ENCODE measurements at regions not wholly inside any gene's neighbourhood (a gene's known extent, or its start where the extent isn't known, plus 50 kb on each side); places are given as distances from the start of the nearest gene placed in this dataset.
"Not testable (repeated sequence)": the region's sequence is repeated elsewhere in the genome, so short reads cannot be mapped to it uniquely, and the experiment has no call there.

GRCh38 chr9:75197561-75197960 is 109.2 kb downstream of the OSTF1 start:
- in situ Hi-C loops (cut with HindIII; ENCODE audit: low sequenced_read_pairs): no loop called here

- in situ Hi-C loops (cut with HindIII; ENCODE audit: low sequenced_read_pairs): no loop called here
Observed at GRCh38 chr9:75198436-75198835, 110.1 kb downstream of the OSTF1 start.

DNA sequence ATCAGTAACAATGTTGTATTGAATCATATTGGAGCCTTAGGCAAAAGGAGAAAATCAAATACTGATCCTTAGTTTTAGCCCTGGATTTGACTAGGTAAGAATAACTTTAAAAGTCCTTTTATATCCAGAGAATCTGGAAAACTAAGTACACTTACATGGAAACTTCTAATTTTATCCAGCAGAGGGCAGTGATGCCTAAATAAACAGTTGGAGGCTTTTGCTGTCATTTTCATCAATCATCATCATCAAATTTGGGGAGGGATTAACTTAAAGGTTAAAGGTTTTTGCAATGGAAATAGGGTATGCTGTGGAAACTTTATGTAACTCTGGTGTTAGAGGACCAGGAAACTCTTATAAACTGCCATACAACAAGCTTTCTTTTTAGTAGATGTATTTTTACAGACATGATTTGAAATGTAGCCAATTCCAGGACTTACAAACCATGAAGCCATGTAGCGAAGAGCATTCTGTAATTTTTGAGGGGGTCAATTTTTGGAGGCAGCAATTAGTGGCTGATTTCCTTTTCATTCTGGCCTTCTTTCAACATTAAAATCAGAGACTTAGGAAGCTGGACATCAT is 112.7 kb downstream of the OSTF1 start:
- in situ Hi-C loops (cut with HindIII; ENCODE audit: low sequenced_read_pairs): no loop called here

GRCh38 chr9:75201480-75202209 is 113.3 kb downstream of the OSTF1 start:
- in situ Hi-C loops (cut with HindIII; ENCODE audit: low sequenced_read_pairs): no loop called here

DNA sequence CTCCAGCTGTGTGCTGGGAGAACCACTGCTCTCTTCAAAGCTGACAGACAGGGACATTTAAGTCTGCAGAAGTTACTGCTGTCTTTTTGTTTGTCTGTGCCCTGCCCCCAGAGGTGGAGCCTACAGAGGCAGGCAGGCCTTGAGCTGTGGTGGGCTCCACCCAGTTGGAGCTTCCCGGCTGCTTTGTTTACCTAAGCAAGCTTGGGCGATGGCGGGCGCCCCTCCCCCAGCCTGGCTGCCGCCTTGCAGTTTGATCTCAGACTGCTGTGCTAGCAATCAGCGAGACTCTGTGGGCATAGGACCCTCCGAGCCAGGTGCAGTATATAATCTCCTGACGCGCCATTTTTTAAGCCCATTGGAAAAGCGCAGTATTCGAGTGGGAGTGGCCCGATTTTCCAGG is 119.7 kb downstream of the OSTF1 start:
- in situ Hi-C loops (cut with HindIII; ENCODE audit: low sequenced_read_pairs): not testable (repeated sequence)

DNA sequence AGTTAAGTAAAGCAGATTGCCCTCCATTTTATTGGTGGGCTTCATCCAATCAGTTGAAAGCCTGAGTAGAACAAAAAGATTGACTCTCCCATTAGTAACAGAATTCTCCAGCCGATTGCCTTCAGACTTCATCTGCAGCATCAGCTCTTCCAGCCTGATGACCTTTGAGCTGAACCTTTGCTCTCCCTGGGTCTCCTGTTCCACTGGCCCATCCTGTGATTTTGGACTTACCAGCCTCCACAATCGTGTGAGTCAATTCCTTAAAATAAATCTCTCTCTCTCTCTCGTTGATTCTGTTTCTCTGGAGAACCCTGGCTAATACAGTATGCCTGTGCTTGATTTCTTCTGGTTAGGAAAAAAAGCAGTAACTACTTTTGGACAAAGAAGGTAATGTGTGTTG is 121.9 kb downstream of the OSTF1 start:
- in situ Hi-C loops (cut with HindIII; ENCODE audit: low sequenced_read_pairs): no loop called here

- in situ Hi-C loops (cut with HindIII; ENCODE audit: low sequenced_read_pairs): no loop called here
Observed at GRCh38 chr9:75213765-75214164, 125.5 kb downstream of the OSTF1 start.

DNA sequence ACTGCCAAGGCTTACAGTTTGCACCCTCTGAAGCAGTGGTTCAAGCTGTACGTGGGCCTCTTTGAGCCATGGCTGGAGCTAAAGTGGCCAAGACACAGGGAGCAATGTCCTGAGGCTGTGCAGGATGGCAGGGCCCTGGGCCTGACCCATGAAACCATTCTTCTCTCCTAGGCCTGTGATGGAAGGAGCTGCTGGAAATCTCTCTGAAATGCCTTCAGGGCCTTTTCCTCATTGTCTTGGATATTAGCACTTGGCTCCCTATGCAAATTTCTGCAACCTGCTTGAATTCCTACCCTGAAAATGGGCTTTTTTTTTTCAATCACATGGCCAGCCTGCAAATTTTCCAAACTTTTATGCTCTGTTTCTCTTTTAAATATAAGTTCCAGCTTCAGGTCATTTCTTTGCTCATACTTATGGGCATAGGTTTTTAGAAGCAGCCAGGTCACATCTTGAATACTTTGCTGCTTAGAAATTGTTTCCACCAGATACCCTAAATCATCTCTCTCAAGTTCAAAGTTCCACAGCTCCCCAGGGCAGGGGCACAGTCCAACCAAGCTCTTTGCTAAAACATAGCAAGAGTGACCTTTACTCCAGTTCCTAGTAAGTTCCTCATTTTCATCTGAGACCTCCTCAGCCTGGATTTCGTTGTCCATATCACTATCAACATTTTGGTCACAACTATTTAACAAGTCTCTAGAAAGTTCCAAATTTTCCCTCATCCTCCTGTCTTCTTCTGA is 138.3 kb downstream of the OSTF1 start:
- in situ Hi-C loops (cut with HindIII; ENCODE audit: low sequenced_read_pairs): no loop called here

- in situ Hi-C loops (cut with HindIII; ENCODE audit: low sequenced_read_pairs): no loop called here
Observed at GRCh38 chr9:75228893-75229292, 140.6 kb downstream of the OSTF1 start.

DNA sequence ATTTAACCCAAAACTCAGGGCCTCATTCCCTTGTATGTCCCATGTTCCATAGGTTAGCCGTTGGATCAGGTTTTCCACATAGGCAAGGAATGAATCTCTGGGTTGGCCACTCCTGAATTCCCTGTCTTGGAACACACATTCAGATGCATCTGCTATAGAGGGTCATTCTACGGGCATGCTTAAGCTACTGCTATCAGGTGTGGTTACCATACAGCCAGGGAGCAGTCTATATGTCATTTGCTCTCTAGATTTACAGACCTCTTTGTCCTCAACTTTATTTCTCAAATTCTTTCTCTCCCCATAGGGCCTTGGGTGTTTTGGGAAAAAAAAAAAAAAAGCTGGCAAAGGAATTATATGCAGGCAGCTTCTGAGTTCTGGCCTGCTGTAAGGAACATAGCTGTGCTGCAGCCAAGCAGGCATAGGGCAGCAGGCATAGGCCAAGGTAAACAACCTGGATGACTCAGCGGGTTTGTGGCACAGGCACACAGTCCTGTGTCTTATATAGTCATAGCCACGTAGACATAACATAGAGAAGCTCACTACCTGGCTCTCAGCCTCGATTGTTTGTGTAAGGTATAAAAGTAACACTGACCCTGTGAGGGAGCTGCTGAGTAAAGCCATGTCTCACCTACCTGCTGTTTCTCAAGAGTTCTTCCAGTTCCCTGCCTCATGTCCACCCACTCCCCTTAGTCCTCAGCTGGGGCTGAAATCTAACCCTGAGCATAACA is 141.5 kb downstream of the OSTF1 start:
- in situ Hi-C loops (cut with HindIII; ENCODE audit: low sequenced_read_pairs): no loop called here

- in situ Hi-C loops (cut with HindIII; ENCODE audit: low sequenced_read_pairs): no loop called here
Observed at GRCh38 chr9:75230469-75230868, 142.2 kb downstream of the OSTF1 start.

DNA sequence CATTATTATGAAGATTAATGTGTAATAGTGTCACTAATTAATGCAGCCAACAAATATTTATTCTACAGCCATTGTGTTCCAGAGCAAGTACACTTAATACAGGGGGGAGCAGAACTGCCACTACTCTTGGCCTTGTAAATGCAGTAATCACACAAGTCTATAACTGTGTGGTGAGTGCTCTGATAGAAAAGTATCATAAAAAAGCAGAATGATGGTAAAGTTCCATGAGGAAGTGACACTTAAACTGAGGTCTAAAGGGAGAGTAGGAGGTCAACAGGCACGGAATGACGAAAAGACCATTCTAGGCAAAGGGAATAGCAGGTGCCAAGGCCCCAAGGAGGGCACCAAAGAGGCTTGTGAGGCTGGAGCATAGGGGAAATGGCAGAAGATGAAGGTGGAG is 142.9 kb downstream of the OSTF1 start:
- in situ Hi-C loops (cut with HindIII; ENCODE audit: low sequenced_read_pairs): no loop called here

GRCh38 chr9:75233011-75233410 is 144.7 kb downstream of the OSTF1 start:
- in situ Hi-C loops (cut with HindIII; ENCODE audit: low sequenced_read_pairs): no loop called here

GRCh38 chr9:75235632-75236031 is 147.3 kb downstream of the OSTF1 start:
- in situ Hi-C loops (cut with HindIII; ENCODE audit: low sequenced_read_pairs): no loop called here

DNA sequence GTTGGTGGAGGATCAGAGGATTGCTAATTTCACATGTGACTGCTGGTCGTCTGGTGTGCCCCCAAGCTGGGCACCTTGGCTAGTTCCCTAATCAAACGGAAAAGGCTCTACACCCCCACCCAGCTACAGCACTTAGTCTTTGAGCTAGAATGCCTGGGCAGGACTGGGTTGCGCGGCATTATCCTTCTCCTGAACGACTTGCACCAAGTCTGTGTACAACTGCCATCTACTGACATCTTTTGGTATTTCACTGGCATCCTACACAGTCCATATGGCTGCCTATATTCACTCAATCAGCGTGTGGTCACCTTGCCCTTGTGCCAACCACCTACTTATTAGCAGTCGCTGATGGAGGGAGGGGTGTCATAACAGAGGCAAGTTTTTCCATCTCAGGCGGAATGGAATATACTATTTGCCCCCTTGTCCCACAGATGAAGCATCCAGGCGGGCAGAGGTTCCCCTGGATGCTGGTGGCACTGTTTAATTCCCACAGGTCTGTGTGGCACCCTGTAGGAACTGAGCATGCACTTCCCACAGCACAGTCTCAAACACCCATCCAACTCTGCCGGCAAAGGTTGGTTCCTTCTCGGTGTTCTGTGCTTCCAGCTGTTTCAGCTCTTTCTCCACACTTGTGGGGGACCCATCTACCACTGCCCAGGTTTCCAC is 150.1 kb downstream of the OSTF1 start:
- in situ Hi-C loops (cut with HindIII; ENCODE audit: low sequenced_read_pairs): no loop called here

DNA sequence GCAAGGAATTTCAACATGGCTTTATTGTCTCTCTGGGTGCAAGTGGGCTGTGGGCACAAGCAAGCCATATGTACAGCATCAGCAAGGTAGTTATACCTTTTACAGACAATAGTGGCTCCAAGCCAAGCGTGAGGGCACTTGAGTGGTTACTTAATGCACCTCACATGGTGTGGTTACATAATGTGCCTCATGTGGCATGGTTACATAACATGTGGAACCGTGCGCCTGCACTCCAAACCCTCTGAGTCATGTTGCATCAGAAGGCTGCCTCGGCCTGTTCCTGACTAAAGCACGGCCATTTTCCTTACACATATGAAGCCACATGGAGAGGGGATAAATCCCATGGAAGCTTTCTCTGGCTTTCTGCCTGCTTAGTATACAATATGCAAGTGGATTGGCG is 150.9 kb downstream of the OSTF1 start:
- in situ Hi-C loops (cut with HindIII; ENCODE audit: low sequenced_read_pairs): no loop called here

DNA sequence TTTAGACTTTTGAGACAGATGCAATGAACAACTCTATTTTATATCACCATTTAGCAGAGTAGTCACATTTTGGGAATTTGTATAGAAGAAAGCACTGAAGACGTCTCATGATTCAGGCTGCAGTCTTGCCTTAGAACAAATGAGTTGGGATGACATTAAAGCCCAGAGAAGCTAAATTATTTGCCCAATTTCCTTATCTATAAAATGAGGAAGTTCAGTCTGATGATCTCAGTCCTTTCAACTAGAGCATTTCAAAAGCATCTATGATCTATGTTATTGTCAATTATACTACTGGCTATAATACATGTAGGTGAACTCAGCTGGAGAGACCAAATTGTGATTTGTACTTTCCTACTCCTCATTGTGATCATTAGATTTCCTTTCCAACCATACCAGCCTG is 154.1 kb downstream of the OSTF1 start:
- in situ Hi-C loops (cut with HindIII; ENCODE audit: low sequenced_read_pairs): no loop called here

DNA sequence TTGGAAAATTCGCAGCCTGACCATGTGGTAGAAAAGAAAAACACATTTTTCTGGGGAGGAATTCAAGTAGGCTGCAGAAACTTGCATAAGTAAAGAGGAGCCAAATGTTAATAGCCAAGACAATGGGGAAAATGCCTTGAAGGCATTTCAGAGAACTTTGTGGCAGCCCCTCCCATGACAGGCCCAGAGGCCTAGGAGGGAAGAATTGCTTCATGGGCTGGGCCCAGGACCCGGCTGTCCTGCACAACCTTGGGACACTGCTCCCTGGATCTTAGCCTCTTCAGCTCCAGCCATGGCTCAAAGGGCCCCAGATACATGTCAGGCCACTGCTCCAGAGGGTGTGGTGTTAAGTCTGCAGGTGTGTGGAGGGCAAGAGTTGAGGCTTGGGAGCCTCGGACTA is 158.6 kb downstream of the OSTF1 start:
- in situ Hi-C loops (cut with HindIII; ENCODE audit: low sequenced_read_pairs): no loop called here

- in situ Hi-C loops (cut with HindIII; ENCODE audit: low sequenced_read_pairs): no loop called here
Observed at GRCh38 chr9:75265525-75265972, 177.2 kb downstream of the OSTF1 start.

GRCh38 chr9:75269197-75269596 is 180.9 kb downstream of the OSTF1 start:
- in situ Hi-C loops (cut with HindIII; ENCODE audit: low sequenced_read_pairs): no loop called here

DNA sequence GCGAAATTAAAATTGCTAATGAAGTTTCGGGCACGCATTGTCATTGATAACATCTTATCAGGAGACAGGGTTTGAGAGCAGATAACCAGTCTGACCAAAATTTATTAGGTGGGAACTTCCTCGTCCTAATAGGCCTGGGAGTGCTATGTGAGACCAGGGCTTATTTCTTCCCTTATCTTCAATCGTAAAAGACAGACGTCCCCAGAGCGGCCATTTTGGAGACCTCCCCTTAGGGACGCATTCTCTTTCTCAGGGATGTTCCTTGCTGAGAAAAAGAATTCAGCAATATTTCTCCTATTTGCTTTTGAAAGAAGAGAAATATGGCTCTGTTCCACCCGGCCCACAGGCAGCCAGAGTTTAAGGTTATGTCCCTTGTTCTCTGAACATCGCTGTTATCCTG is 184.7 kb downstream of the OSTF1 start:
- in situ Hi-C loops (cut with HindIII; ENCODE audit: low sequenced_read_pairs): not testable (repeated sequence)

Data from DLD1 (cell line).